NCI-H2081 (cell line): ENCODE measurements at regions not wholly inside any gene's neighbourhood (a gene's known extent, or its start where the extent isn't known, plus 50 kb on each side); places are given as distances from the start of the nearest gene placed in this dataset.
A peak's percentile ranks its signal among the peaks of the same experiment; 100 is the strongest.

Experiments used
- DNase-seq, 2 experiments: peaks; one replicate each; lab custom pipeline; 2025; lab: John Stamatoyannopoulos, UW

DNA sequence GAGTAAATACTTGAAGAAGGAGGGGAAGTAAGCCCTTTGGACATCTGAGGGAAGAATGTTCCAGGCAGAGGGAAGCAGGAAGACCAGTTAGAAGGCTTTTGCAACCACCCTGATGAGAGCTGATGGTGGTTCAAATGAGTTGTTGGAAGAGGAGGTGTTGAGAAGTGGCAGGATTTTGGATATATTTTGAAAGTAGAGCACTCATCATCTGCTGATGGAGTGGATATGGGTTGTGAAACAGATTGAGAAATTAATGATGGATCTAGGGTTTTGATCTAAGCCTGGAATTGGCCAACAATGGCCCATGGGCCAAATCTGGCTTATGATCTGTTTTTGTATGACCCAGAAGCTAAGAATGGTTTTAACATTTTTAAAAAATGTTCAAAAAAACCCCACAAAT, 230.7 kb downstream of the NDFIP2 start:
- DNase-seq, result no peak

DNA sequence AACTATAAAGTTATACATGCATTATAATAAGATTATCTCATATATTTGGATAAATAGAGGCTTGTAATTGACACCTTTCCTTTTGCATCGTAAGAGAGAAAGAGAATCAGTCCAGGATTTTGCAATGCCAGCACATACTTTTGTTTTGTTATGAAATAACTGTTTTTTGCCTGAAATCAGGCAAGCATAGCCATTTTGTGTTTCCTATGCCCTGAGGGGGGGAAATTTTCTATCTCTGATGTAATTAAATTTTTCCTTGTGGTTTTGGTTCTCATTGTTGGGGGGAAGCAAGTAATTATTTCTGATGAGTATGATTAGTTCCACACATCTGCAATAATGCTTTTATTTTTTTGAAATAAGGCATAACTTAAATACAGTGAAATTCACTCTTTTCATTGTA, 229.4 kb downstream of the NDFIP2 start:
- no peak for DNase-seq

DNA sequence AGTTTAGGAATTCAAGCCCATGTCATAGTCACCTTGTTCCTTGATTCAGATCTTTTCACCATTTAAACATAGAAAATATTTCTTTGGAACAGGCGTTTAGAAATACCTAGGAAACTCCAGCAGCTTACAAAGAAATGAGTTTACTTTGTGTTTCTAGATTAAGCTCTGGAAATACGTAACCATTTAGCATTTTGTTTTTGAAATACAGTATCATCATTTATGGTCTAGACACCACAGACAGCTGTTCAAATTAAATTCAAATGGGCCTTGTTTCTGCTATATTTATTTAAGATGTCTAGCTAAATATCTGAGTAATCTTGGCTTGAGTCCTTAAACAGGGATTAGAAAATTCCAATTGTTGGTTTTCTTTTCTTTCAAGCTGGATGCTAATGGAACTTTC, 228.5 kb downstream of the NDFIP2 start:
- no peak for DNase-seq

- DNase-seq, result no peak
Measured at GRCh38 chr13:79703772-79704171, 222.8 kb downstream of the NDFIP2 start.

DNA sequence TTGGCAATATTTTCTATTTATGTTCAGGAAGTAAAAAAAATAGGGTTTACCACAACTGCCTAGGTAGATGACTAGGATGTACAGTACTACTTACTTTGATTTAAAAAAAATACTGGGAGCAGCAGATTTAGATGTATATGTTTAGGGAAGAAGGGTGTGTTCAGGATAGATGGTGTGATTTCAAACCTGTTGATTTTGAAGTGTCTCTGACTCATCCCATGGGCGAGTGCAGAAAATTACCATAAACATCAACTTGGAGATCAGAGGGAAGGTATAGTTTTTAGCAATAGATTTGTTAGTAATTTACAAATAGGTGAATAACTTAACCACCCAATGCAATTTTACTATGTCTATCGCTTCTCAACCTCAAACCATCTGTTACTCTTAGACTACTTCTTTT, 214.8 kb downstream of the NDFIP2 start:
- no peak for DNase-seq

DNA sequence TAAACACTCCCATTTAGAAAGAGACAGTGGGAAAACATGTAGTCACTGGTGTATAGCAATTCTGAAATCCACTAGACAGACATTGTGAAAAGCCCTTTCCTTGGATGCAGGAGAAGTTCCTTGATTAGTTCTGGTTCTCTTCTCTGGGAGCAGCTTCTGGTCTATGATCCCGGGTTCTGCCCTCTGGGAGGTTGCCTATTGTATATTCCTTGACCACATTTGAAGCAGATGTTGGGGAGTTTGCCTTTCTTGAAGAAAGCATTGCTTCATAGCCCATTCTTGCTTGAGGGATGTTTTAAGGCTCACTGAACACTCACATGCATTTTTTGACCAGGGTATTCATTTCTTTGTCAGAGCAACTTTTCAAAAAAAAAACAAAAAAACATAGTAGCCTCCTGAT, 211.9 kb downstream of the NDFIP2 start:
- DNase-seq, result no peak

DNA sequence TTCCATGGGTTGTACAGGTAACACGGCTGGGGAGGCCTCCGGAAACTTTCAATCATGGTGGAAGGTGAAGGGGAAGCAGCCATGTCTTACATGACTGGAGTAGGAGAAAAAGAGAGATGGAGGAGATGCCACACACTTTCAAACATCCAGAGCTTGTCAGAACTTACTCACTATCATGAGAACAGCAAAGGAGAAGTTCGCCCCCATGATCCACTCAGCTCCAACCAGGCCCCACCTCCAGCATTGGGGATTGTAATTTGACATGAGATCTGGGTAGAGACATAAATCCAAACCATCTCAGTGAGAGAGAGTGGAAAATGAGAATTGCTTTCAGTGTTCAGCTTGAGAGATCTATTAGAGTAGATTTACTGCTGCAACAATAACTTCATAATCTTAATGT, 210.9 kb downstream of the NDFIP2 start:
- DNase-seq, result no peak

DNA sequence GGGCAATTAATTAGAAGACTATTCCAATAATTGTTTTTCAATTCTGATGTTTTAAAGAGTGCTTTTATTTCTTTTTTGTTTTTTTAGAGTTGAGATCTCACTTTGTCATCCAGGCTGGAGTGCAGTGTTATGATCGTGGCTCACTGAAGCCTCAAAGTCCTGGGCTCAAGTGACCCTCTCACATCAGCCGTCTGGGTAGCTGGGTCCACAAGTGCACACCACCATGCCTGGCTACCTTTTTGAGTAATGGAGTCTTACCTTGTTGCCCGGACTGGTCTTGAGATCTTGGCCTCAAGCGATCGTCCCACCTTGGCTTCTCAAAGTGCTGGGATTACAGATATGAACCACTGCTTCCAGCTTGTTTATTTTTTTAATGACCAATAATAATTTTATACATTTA, 207.8 kb downstream of the NDFIP2 start:
- no peak for DNase-seq

DNA sequence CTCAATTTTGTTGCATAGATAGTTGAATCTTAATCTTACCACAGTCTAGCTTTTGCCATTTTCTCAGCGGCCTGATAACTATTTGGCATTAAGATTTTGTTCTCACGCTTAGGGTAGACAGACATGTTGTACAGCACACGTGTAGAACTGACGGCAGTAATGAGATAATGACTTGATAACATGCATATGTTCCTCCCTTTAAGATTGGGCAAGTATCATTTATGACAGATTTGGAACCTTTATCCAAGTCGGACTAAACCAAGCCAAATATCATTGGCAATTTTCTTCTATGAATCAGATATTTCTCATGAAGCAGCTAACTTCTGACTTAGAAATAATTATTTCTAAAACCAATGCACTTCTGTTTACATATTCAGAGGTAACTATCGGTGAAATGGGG, 205.5 kb downstream of the NDFIP2 start:
- no peak for DNase-seq

GRCh38 chr13:79684371-79684770, 203.4 kb downstream of the NDFIP2 start:
- DNase-seq, result no peak

DNA sequence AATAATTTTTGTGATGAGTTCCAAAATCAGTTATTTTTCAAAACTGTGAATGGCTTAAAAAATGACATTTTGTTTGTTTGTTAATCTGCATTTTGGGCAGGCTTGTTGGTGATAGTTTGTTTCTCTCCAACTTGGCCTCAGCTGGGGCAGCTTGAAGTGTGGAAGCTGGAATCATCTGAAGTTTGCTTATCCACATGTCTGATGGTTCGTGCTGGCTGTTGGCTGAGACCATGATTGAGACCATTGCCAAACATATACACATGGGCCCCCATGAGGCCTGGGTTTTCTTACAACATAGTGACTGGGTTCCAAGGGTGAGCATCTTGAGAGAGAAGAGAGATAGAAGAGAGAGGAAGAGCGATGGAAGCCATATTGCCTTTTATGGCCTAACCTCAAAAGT, 201.2 kb downstream of the NDFIP2 start:
- DNase-seq, result no peak

DNA sequence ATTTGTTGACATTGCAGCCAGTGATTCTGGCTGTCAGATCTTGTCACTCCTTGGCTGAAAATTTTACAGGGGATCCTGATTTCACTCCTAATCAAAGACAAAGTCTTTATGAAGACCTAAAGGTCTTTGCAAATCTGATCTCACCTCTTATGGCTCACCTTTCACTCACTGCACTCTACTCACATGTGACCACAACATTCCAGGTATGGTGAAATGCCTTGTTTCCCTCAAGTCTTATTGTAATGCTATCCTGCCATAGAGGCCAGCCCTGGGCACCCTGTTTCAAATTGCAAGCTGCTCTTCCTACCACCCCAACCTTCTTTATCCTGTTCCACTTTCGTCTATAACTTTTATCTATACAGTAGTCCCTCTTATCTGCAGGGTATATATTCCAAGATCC, 200.1 kb downstream of the NDFIP2 start:
- no peak for DNase-seq

DNA sequence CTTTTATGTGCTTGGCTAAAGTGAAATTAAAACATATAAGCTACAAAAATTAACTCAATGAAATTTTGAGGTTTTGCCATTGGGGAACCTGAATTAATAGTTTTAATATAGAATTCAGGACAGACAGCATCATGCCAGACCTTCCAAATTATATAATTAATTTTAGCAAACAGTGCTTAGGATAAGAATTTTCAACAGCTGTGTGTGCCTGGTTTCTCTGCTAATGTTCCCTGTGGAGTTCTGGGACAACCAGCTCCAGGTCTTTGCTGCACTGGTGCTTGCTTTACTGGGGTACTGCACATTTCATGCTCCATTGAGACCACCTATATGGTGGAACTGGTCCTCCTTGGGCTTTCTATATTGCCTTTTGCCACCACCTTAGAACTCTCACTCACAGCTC, 199.5 kb downstream of the NDFIP2 start:
- no peak for DNase-seq

- DNase-seq, result peak; percentile 61 to 75
Measured at GRCh38 chr13:79679334-79679733, 198.4 kb downstream of the NDFIP2 start.

DNA sequence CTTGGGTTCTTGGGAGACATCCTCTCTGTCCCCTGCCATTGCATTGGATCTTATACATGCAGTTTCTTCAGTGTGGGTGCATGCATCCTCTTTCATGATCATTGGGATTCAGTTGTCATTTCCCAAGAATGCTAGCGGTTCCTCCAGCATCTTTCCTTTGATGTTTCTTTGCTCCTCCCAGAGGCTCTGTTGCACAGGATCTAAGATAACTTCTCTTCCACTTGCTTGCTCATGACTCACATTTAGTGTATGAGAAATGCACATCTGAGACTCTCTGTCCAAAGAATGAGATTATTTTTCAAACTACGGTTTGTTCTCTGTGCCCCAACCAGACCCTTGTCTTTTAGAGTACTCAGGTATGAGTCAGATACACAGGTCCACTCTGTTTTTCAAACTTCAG, 197.1 kb downstream of the NDFIP2 start:
- DNase-seq, result no peak

DNA sequence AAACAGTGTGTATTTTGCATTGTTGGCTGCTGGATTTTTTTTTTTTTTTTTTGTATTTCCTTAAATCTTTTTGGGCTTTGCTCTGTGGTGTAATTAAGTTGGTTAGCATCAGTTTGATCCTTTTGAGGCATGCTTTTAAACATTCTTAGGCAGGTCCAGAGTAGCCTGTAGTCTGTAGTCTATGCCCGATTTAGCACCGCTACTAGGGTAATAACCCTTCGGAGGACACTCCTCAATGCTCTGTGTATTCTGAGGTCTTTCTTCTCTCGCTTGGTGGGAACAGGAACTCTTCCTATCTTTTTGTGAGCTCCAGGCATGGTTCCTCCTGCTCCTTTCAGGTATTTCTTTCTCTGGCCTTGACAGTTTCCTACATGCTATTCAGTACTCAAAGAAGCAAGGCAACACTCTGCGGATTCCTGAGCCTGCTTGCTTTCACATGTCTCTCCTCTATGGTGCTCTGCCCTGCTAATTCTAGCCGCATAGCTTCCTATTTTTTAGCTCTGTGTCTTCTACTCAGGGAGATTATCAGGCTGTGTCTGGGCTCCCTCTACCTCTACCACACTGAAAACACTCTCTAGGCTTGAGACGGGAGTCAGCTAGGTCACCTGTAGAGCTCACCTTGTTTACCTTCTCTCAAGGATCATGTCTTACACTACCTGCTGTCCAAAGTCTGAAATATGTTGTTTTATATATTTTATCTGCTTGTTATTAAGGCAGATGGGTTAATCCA, 195.1 kb downstream of the NDFIP2 start:
- no peak for DNase-seq

DNA sequence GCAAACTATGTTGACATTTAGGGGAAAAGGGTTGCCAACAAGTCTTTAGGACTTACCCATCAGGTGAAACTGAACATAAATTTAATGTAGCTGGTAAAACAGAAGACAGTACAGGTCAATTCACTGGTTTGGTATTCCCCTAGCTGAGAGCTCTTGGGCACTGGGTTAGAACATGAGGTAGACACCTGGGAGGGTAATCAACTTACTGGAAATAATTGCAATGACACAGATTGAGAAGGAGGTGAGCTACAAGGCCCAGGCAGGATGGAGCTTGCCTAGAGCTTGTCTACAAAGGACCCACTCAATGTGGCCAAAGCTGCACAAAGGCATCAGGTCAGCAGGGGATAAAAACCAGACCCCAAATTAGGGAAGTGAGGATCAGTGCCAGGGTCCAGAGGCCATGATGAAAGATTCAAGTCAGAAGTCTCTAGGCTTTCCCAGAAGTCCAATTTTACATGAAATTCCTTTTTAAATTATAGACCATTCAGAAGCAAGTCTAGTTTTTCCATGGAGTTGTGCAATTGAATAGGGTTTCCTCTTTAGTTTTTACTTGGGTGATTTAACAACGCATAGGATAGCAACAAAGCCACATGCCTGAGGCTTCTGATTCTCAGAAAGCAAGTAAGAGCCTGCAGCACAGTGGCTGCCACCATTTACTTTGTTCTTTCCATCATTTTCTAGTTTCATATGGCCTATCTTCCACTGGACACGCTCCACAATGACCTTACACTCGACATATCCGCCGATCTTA, 194.0 kb downstream of the NDFIP2 start:
- DNase-seq, result no peak

- DNase-seq, result no peak
Measured at GRCh38 chr13:79673993-79674377, 193.0 kb downstream of the NDFIP2 start.

GRCh38 chr13:79673310-79673992, 192.5 kb downstream of the NDFIP2 start:
- DNase-seq, result no peak

DNA sequence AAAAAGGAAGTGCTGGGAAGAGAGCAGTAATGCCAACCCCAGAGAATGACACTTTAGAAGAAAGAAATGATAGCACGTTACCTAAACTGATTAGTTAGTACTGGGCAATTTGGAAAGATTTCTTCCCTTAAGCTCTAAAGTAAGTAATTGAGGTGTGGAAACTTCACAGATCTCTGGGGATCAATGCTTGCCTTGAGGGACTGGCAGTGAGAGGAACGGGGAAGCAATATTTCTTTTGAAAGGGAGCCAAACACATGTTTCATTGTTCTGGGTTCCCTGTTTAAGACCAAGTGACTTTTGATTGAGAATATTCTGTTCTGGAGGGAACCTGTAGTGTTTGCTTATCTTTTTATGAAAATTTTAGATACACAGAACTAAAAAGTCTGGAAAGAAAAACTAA, 190.5 kb downstream of the NDFIP2 start:
- DNase-seq, result no peak

DNA sequence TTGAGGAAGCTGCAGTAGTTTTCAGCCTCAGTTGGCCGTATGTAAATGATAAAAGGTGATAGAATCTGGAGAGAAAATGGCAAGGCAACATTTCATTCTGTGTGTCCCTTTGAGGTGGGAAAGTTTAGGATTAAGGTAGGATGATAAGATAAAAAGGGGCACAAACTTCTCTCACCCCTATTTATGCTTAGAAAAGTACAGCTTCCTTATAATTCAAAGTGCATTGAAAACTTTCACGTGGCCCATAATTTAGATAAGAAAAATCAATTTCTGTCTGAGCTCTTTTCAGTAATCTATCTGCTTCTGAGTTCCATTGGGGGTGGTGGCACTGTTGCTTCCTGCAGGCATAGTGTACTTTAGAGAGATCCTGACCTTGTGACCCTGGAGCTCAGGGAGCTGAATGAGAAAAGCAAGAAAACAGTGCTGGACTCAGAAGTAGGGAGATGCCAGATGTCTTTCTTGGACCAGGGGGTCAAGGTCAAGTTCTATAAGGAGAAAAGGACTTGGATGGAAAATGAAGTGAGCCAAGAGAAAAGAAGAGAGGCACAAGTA, 187.3 kb downstream of the NDFIP2 start:
- DNase-seq, result no peak

GRCh38 chr13:79667771-79668170, 186.8 kb downstream of the NDFIP2 start:
- DNase-seq, result no peak
